HG03025 (cell line): ENCODE measurements at regions not wholly inside any gene's neighbourhood (a gene's known extent, or its start where the extent isn't known, plus 50 kb on each side); places are given as distances from the start of the nearest gene placed in this dataset.

Experiments
- ATAC-seq: cut with Tn5 transposase; IDR thresholded peaks from one replicate; pipeline ENCODE4 v1.9.1; 2021; ENCODE audit warnings: mild to moderate bottlenecking, moderate library complexity; ENCODE audit not compliant: unreplicated experiment, low FRiP score

DNA sequence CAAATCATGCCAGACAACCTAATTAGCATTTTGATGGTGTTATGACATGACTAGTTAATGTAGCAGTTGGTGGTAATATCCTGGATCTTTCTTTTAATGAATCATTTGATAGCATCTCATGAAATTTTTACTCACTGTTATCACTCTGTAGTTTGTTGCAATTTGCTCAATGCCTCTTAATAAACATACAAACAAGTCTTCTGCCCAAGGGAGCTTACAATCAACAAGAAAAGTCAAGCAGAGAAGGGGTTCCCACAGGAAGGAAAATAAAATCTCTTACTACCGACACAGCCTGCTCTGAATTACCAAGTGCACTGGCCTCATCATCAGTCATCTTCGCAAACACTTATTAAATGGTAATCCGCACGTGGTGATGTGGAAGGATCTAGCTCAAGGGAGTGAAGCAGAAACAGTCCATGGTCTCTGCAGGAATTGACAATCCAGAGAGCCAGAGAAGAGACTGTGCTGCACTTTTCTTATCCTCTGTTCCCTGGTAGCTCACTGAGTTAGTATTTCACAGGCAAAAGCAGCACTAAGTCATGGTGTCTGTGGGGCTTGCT is 263.5 kb downstream of the EPHA4 start:
- ATAC-seq, result no peak

DNA sequence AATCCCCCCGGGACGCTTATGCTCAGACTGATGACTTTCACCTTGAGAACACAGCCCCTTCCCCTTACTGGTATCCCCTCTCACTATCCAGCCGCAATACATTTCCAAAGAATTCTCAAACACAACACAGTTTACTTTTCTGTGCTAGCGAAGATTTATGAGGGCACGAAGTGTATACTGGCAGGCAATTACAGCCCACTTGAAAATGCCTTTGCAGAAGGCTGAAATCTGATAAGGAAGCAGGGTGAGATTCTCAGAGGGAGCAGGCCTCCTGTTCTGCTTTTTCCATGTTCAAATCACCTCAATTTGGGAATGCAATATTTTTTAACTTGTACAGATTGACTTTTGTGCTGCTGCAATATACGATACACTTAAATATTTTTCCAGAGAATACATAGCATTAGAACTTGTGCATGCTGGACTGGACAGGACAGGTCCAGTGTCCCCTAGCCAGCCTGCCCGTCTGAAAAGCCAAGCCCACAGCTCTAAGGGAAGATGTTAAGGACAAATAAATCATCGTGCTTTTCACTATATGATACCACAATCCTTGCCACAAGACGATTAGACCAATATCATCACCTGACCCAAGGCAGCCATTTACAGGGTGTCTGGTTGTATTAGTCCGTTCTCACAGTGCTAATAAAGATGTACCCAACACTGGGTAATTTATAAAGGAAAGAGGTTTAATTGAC is 262.1 kb downstream of the EPHA4 start:
- no peak for ATAC-seq

DNA sequence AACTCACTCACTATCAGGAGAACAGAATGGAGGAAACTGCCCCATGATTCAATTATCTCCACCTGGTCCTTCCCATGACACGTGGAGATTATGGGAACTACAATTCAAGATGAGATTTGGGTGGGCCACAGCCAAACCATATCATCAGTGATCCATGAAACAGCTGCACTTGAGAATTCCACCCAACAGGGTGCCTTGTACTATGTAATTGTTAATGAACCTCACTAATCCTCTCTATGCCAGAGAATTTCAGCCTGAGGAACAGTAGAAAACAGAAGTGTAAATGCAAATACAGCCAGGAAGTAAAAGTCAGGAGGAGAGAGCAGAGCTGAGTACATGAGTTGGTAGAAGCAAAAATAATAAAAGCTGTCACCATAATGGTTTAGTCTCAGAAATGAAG is 261.4 kb downstream of the EPHA4 start:
- no peak for ATAC-seq

DNA sequence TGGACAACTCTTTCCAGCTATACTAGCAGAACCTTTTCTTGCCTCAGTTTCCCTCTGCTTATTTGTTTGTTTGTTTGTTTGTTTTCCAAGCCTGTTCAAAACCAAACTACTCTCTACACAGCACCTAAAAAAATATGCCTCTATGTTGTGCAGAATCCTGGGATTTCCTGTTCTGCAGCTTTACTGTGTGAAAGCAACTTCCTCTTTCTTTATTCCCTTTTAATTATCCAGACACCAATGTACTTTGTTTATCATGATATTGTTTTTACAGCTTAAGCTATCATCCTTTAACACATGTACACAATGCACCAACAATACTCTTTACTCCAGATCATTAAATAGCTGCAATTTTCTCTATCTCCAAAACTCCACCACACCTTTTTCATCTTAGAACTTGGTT is 259.5 kb downstream of the EPHA4 start:
- ATAC-seq, result no peak

DNA sequence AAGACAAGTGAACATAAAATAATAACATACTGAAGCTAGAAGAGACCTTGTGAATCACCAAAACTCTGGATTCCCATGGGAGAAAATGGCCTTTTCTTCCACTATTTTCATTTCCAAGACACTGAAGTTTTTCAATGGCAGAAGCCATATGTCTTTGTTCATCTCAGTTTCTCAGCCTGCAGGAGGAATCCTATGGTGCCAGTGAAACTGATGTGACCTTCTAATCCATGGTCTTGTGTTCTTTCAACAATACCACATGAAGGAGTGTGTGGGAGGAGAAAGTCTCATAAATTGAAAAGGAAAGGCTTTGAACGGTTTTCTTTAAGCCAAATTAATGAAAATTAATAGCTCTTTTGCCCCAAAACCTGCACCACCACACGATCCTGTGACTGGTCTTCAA is 257.3 kb downstream of the EPHA4 start:
- no peak for ATAC-seq

DNA sequence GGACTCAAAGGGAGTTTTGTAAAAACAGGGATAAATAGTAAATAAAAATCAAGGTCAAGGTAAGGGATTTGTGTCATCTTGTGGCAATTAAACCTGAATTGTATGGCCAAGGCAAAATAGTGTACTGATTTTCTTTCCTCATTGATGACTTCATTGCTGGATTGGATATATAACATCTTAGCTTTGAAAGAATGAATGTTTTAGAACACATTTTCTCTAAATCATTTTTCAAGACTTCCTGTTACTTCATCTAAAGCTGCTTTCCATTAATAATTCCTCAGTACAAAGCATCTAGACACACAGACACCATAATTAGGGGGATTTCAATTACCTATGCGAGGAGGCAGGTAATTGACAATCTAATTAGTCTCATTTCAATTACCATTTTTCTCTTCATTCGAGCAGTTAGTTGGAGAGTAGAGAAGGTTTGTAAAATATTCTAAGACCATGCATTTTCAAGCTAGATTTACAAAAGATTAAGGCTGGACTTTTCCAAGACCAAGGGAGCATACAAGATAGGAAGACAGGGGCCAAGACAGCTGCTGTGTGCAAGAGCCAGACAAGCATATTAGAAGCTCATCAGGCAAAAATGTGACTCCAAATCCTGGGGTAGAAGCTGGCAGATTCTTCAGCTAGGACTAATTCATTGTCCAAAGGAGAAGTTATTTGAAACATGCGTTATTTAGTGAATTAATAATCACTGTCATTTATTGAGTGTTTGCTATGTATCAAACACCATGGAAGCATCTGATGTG is 253.6 kb downstream of the EPHA4 start:
- ATAC-seq, result no peak

DNA sequence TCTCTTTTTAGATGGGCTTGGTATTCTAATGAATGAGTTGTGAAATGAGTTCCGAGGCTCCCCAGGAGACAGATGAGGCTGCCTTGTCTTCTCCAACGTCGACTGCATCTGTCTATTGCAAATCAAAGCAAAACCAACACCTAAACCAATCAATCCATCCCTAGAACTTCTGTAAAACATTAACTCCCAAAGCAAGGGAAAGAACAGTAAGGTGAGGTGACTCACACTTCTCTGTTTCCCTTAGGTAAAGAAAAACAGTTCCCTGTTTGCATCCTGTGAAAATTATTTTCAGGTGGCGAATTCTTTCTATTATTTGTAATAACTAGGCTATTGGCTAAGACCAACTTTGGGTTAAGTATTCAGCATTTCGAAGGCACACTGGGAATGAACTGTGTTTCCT is 249.4 kb downstream of the EPHA4 start:
- ATAC-seq, result no peak

DNA sequence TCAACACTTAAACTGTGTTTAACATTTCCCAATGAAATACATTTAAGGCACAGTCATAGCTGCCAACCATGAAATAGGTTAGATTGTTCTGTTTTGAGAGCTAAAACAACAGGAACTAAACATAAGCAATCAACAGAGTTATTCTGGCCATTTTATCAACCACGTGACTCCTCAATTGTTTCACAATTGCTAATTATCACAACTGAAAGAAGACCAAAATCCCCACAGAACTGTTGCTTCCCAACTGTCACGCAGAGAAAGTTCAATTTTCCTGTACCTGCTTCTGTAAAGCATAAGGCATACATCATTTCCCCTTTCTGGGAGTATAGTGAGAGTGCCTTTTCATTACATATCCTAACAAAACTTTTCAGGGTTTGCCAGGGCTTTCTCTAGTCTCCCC is 248.6 kb downstream of the EPHA4 start:
- ATAC-seq, result no peak

DNA sequence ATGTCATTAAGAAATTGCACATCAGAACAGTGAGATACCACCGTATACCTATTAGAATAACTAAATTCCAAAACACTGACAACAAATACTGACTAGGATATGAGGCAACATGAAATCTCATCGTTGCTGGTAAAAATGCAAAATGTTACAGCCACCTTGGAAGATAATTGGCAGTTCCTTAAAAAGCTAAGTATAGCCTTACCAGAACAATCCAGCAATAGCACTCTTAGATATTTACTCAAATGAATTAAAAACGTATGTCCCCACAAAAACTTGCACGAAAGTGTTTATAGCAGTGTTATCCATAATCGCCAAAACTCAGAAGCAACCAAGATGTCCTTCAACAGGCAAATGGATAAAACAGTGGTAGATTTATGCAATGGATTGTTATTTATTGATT is 241.7 kb downstream of the EPHA4 start:
- ATAC-seq, result no peak

DNA sequence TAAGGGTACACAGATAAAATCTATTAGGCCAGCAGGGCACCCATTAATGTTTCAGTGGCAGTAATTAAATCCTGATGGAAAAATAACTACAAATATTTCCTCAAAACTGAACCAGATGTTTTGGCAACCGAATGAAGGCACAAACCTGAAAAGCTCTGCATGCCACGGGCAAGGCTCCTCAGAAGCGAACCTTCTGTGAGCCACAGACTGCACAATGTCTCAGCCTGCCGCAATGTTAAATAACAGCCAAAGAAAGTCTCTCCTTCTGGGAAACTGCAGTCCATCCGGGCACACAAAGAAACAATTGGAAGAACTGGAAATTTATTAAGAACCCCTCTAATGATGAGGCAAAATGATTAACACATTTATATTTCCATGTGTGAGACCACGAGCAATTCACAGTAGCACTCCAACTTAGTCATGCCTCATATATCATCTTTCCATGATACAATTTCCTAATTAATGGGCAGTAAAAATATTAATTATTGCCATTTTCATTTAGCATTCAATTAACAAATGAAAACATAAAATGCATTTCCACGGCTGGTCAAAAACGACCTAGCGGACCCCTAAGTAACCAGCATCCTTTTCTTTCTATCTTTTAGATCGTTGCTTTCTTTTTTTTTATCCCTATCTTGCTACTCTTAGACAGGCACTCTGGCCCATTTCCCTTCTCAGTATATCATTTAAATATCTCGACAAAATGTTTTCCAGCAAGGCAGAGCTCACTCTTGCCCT is 237.5 kb downstream of the EPHA4 start:
- ATAC-seq, result no peak

DNA sequence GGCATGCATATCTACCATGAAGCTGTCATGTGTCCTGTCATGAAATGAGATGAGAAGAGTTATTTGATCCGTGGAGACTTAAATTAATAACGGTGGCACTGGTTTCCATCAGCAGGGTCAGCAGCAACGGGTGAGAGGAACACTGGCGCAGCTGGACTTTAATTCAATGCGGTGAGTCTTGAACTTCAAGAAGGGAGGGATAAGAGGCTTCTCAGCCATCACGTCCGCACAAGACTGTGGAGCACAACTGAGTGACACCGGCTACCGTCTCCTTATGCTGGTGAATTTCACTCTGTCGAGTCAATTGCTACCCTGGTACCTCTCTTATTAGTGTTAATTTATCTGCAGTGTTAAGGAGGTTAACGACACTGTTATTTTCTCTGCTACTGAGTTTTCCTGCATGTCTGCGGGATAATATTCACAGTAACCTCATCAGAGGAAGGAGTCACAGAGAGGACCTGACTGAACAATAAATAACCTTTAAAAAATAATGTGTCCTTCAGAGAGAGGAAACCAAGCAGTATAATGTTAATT is 236.8 kb downstream of the EPHA4 start:
- ATAC-seq, result no peak

DNA sequence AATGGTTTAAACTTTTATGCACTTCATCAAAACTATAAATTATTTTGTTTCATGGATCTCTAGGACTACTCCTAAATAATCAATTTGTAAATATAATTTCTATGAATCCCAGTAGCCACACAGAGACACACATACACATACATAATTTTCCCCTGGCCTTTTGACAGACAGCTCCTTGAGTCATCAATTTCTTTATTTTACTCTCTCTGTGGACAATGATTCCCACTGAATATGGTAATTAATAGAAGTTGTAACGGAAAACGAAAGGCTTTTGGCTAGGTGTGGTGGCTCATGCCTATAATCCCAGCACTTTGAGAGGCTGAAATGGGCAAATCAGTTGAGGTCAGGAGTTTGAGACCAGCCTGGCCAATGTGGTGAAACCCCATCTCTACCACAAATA is 235.1 kb downstream of the EPHA4 start:
- ATAC-seq, result no peak

DNA sequence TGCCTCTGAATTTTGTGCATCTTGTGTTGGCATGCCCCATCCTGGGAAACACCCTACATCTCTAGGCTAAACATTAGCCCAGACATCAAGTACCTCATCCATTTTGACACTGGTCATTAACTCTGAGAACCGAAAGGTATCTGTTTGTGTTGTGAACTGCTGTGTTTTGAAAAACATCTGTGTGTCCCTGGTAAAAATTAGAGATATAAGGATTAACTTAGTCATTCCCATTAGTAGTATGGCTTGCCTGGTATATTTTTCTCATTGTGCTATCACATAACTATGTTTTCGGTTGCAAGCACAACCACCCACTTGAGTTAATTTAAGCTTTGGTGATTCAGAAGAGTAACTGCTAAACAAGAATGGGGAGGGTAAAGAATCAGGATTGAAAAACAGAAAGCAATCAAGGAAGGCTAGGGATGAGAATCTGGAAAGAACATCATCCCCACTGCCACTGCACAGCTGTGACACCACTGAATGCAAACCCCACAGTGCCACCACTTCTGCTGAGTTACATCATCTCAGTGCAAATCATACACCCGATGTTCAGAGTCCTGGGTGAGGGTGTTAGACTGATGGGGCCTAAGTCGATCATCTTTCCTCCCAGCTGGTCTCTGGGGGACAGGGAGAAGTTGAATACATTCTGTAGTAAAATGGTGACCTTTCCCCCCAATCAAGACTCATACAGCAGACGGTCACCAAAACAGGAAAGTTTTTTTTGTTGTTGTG is 234.0 kb downstream of the EPHA4 start:
- no peak for ATAC-seq

DNA sequence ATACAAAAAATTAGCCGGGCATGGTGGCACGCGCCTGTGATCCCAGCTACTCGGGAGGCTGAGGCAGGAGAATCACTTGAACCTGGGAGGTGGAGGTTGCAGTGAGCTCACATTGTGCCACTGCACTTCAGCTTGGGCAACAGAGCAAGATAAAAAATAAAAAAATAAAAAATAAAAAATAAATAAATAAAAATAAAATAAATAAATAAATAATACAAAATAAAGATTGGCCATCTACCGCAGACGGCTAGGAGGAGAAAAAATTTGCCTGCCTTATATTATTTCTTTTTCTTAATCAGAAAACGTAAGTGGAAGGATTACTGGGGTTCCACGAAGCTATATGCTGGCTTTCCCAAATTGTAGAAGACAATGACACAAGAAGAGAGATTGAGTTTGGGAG is 229.7 kb downstream of the EPHA4 start:
- no peak for ATAC-seq

DNA sequence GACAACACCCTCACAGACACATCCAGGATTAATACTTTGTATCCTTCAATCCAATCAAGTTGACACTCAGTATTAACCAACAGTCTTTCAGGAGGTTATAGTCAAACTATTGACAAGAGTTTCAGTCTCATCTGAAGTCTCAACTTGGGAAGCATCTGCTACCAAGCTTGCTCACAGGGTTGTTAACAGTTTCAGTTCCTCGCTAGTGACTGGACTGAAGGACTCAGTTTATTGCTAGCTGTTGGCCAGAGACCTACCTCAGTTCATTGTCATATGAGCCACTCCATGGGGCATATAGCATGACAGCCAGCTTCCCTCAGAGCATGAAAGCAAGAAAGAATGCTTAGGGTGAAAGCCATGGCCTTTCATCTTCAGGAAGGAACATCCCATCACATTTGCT is 228.6 kb downstream of the EPHA4 start:
- ATAC-seq, result no peak

DNA sequence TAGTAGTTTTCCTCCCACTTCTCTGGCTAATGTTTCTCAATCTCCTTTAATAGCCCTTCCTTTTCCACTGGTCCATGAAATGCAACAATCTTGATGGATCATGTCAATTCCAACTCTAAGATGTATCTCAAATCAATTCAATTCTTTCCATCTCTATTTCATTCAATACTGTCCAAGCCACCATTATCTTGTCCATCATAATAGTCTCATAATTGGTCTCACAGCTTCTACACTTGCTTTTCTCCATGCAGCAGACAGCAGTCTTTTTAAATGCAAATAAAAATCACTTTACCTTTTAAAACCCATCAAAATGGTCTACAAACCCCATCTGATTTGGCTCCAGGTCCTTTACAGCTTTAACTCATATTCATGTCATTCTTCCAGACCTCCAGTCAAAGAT is 226.6 kb downstream of the EPHA4 start:
- ATAC-seq, result no peak

DNA sequence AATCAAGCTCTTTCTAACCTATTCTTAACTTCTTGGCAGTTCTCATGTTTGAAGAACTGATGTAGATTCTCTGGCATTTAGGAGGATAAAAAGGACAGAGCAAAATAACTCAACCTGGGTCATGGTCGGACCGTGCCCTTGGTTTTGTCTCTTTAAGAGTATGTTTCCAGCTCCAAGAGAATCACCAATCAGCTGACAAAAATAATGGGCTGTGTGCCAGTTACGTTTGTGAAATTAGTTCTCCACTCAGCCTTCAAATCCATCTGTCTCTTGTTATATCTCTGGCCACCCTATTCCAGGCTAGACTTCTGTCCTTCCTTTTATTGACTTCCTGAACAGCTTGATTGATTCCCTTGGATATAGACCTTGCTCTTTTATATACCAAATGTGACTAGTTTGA is 225.7 kb downstream of the EPHA4 start:
- no peak for ATAC-seq

DNA sequence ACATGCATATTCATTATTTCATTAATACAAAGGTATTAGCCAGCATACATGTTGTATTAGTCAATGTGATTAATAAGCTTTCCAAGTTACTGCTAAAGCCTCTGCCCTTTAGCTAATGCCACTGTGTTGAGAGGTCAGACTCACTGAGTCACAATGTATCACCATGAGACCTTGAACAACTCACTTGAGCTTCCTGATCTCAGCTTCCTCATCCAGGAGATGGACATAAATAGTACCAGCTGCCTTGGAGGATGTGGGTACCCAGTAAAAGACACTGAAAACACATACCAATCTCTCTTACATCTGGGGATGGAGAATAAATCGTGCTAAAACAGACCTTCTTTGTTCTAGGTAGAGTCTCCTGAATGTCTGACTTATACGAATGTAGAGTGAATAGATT is 224.6 kb downstream of the EPHA4 start:
- ATAC-seq, result no peak

DNA sequence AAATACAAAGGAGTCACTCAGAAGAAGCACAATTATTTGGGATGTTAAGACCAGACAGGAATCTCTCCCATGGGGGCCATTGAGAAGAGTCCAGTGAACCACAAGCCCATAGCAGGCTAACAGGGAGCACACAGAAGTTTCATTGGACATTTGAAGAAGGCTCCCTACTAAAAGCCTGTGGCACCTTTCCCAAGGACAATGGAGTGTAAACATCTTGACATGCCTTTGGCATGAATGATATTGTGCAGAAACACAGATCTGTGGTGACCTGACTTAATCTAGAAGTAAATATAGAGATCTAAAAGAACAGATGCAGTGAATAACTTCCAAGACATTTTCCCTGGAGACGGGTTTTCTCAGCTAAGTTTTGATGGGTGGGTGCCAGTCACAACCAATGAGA is 221.5 kb downstream of the EPHA4 start:
- no peak for ATAC-seq

DNA sequence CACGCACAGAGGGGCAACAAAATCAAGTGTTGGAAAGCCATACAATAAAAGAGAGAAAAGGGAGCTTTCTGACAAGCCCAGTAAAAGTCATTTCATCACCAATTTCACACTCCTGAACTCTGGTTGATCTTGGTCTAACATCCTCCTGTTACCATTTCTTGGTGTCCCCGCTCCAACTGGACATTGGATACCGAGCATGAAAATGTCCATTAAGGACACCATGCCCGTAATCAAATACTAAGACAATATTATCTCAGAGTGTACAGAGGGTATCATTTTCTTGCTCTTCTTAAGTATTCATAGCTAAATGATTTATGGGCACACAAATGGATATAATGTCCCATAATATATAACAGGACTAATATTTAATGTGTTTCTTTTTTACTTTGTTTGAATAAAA is 218.9 kb downstream of the EPHA4 start:
- no peak for ATAC-seq
